ENCODE measurements at regions not wholly inside any gene's neighbourhood (a gene's known extent, or its start where the extent isn't known, plus 50 kb on each side); places are given as distances from the start of the nearest gene placed in this dataset.
A peak's percentile ranks its signal among the peaks of the same experiment; 100 is the strongest.

DNA sequence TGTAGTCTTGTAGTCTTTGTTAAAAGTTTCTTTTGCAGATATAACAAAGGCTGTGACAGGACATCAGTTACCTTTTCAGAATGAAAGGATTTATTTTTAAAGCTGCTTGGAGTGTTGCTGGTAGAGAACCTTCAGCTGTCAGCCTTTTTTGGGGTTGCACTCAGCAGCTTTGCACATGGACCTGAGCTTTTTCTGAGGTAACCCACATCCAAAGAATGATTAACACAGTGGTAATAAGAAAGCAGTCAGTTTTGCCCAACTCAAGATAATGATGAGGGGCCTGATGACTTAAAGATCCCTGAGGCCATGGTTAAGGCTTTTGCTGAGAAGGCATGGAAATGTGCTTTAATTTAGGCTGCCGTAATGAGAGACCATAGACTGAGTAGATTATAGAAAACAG is 1042.7 kb downstream of the PLOD2 start:
- Mint-ChIP-seq H3K9me3 (peaks cover 0 to 36% (median 0%) of the 10 kb centered on the region in 9 donors), H3K27me3 (peaks cover 0 to 5% (median 0%) of the 10 kb centered on the region in 5 donors), H3K27ac (no peak overlapping the region), H3K36me3 (no peaks in the 10 kb centered on the region), H3K4me1 (no peaks in the 10 kb centered on the region), H3K4me3 (no peak overlapping the region)
- POLR2A ChIA-PET = no interaction called here
- no peak for ATAC-seq
- DNase-seq = no peak

DNA sequence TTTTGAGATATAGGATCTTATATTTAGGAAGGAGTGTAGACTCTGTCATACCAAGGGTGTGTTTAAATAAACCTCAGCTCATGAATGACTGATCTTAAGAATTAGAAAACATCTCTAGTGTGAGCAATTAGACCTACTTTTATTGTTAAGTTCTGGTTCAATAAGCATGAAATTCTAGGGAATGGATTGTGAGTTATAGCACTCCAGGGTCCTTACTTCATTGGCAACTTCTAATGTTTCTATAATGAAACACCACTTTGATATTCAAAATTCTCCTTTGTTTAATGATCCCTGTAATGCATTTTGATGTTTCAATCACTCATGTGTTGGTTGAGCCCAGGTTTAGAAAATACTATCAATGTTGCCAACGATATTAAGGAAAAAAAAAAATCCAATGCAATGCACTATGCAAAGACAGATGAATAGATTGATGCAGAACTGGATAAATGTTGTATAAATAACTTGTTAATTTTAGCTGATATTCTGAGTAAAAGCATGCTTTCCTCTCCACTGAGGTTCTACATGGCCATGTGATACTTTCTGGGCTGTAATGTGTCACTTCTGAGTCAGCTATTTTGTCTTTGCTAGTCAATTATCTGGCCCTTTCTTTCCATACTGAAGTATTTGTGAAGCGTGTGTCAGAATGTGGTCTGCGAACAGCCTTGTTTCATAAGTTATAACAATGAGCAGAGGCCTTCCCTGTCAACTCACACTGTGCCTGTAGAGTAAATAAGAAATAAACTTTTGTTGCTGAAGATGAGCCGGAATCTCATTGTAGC is 1035.9 kb downstream of the PLOD2 start:
- no peak for DNase-seq
- Mint-ChIP-seq H3K27ac (no peak overlapping the region), H3K4me1 (no peaks in the 10 kb centered on the region), H3K4me3 (no peak overlapping the region), H3K36me3 (no peaks in the 10 kb centered on the region), H3K9me3 (peaks cover 0 to 2% (median 0%) of the 10 kb centered on the region in 9 donors), H3K27me3 (no peaks in the 10 kb centered on the region)
- POLR2A ChIA-PET = no interaction called here
- no peak for ATAC-seq

DNA sequence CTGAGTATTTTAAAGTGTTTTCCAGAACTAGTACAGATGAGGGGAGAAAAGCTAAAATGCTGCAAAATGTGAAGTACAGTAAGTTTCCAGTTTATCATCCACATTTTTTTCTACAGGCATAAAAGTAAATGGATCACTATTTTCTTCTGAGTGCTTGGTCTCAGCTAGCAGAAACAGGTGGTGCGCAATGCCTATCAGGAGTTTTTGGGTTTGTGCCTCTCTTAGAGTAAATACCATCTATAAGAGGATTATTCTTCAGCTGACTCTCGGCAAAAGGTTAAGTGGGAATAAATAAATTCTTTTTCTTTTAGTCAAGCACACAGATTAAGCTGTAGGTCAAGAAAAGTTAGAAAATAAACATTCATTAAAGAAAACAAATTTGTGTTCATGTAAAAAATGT is 1027.7 kb downstream of the PLOD2 start:
- H3K9me3 Mint-ChIP-seq = peaks cover 0 to 4% (median 0%) of the 10 kb centered on the region in 9 donors
- ATAC-seq = no peak
- POLR2A ChIA-PET = no interaction called here

DNA sequence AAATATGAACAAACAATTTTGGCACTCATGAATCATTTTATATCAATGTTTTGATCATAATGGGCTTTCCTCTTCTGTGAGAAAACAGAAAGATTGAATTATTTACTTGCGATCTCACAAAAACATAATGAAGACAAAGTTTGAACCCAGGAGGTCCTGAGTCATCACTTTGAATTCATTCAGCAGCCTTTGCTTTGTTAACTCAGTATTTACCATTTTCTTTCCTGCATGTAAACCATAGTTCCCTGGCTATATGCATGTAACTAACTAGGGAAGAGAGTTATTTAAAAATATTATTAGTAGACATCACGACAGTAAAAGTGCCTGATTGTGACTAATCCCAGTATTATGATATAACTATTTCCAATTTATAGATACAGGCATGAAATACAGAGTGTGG is 1026.2 kb downstream of the PLOD2 start:
- Mint-ChIP-seq H3K4me3 (no peak overlapping the region), H3K4me1 (no peaks in the 10 kb centered on the region), H3K36me3 (no peaks in the 10 kb centered on the region), H3K27me3 (no peaks in the 10 kb centered on the region), H3K27ac (no peak overlapping the region), H3K9me3 (peaks cover 0 to 4% (median 0%) of the 10 kb centered on the region in 9 donors)
- POLR2A ChIA-PET = no interaction called here
- ATAC-seq (no peak), DNase-seq (no peak)

More for the DNA sequence above, 1027.7 kb downstream of the PLOD2 start:
- H3K27me3 Mint-ChIP-seq = no peaks in the 10 kb centered on the region
- no peak overlapping the region for H3K27ac Mint-ChIP-seq
- no peak overlapping the region for H3K4me3 Mint-ChIP-seq
- H3K4me1 Mint-ChIP-seq = no peaks in the 10 kb centered on the region
- H3K36me3 Mint-ChIP-seq = no peaks in the 10 kb centered on the region
- no peak for DNase-seq

DNA sequence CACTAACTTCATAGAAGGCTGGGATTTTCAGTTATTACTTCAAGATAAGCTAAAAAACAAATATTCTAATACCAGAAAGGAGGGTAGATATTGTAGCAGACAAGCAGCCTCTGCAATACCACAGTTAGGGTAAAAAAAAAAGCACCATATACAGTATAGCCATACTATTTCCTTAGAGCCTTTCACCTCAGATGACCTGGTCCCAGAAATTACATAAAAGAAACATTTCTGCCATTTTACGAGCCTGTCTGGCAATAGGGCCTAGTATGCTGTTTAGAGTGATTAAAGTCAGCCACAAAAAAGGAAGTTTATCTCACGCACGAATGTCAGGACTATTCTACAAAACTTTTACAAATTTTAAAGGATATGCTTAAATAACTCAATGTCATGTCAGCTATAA is 1016.6 kb downstream of the PLOD2 start:
- H3K27ac Mint-ChIP-seq = no peak overlapping the region
- DNase-seq (no peak), ATAC-seq (no peak)
- H3K4me3 Mint-ChIP-seq = no peak overlapping the region
- no peaks in the 10 kb centered on the region for H3K4me1 Mint-ChIP-seq
- peaks cover 0 to 10% (median 0%) of the 10 kb centered on the region in 9 donors for H3K9me3 Mint-ChIP-seq
- no peaks in the 10 kb centered on the region for H3K36me3 Mint-ChIP-seq
- H3K27me3 Mint-ChIP-seq = no peaks in the 10 kb centered on the region
- POLR2A ChIA-PET = no interaction called here

DNA sequence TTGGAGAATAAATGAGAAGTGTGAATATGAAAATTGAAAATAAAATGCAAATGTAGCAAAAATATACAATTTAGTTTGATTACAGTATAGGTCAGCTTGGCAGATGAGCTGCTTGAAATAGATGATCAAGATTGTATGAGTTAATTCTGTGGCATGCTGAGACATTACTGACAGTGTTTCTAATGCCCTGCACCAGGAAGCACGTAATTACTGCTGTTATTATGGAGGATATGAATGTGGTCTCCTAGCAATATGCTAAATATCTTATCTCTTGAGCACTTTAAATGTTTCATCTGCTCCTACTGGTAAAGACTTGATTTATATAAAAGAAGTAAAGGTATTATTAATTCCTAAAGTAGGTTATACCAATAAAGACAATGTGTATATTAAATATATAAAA is 1015.5 kb downstream of the PLOD2 start:
- H3K4me1 Mint-ChIP-seq = no peaks in the 10 kb centered on the region
- H3K4me3 Mint-ChIP-seq = no peak overlapping the region
- H3K9me3 Mint-ChIP-seq = peaks cover 0 to 10% (median 0%) of the 10 kb centered on the region in 9 donors
- H3K27ac Mint-ChIP-seq = no peak overlapping the region
- DNase-seq = no peak
- no peaks in the 10 kb centered on the region for H3K27me3 Mint-ChIP-seq
- POLR2A ChIA-PET = no interaction called here
- H3K36me3 Mint-ChIP-seq = no peaks in the 10 kb centered on the region
- no peak for ATAC-seq

DNA sequence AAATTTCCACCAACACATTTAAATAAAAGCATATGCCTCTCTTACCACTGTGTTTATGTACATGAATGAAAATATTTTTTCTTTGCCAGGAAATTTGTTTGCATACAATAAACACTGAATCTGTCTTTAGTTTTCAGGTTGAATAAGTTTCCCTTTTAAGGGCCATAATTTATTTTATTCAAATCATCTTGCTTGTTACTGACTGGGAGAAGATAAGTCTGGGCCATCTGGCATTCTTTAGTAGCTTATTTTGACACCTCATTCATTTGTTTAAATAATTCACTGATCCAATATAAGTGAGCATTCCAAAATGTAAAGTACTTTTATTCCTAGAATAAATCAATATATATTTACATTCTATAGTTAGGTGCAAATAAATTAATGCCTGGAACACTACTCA is 1001.3 kb downstream of the PLOD2 start:
- Mint-ChIP-seq H3K4me1 (no peaks in the 10 kb centered on the region), H3K9me3 (peaks cover 0 to 10% (median 4%) of the 10 kb centered on the region in 9 donors), H3K4me3 (no peak overlapping the region), H3K27me3 (no peaks in the 10 kb centered on the region), H3K27ac (no peak overlapping the region), H3K36me3 (no peaks in the 10 kb centered on the region)
- DNase-seq (no peak), ATAC-seq (no peak)
- POLR2A ChIA-PET = no interaction called here

DNA sequence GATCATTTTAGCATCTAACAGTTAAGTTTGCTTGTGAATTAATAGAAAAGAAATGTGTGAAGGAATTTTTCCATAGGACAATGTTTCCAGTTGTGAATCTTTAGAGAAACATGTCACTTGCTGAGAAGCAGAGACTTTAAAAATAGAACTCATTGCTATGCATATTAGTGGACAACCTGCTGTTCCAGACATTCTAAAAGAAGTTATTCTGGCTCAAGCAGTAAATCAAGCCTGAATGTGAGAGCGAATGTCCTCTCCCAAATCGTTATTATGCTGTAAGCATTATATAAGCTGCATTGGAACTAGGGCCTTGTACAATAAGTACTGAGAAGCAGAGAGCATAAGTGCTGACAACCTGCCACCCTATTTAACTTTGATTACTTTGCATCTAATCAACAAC is 990.9 kb downstream of the PLOD2 start:
- Mint-ChIP-seq H3K4me3 (no peak overlapping the region), H3K27ac (no peak overlapping the region), H3K36me3 (no peaks in the 10 kb centered on the region), H3K4me1 (no peaks in the 10 kb centered on the region), H3K9me3 (peaks cover 0 to 7% (median 0%) of the 10 kb centered on the region in 9 donors), H3K27me3 (no peaks in the 10 kb centered on the region)
- POLR2A ChIA-PET = no interaction called here
- ATAC-seq = no peak
- DNase-seq = no peak

DNA sequence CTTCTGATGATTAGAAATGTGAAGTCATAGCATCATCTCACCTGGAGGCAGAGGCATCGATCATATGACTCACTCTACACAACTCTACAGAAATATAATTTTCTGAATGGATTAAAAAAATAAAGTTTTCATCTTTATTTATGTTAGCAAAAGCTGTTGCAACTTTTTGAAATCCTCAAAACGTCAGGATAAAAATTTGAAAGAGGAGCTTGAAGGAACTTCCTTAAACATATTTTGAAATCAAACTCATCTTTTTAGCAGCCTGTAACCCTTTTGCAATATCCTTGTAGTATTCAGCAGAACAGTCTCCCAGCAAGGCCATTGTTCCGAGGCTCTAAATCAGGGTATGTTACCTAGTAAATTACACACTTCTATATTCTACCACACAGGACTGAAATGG is 985.4 kb downstream of the PLOD2 start:
- no peak overlapping the region for H3K4me3 Mint-ChIP-seq
- no peaks in the 10 kb centered on the region for H3K36me3 Mint-ChIP-seq
- H3K4me1 Mint-ChIP-seq = no peaks in the 10 kb centered on the region
- DNase-seq (no peak), ATAC-seq (no peak)
- H3K27me3 Mint-ChIP-seq = no peaks in the 10 kb centered on the region
- H3K9me3 Mint-ChIP-seq = peaks cover 0 to 4% (median 0%) of the 10 kb centered on the region in 9 donors
- H3K27ac Mint-ChIP-seq = no peak overlapping the region
- POLR2A ChIA-PET = no interaction called here

DNA sequence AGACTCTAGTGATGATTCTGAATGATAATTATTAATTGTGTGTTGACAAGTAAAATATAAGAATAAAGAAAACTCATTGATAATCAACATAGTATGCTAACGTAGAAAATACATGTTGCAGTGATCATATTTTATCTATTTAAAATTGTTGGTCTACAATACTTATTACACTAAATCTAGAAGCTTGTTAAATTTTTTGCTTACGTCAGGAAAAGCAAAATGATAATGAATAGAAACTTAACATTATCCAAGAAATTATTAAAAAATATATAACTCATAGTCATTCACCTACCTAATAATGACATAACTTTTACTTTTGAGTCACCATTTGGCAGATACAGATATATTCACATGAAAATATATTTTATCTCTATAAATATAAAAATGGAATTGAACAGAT is 984.1 kb downstream of the PLOD2 start:
- Mint-ChIP-seq H3K36me3 (no peaks in the 10 kb centered on the region), H3K27me3 (no peaks in the 10 kb centered on the region)

DNA sequence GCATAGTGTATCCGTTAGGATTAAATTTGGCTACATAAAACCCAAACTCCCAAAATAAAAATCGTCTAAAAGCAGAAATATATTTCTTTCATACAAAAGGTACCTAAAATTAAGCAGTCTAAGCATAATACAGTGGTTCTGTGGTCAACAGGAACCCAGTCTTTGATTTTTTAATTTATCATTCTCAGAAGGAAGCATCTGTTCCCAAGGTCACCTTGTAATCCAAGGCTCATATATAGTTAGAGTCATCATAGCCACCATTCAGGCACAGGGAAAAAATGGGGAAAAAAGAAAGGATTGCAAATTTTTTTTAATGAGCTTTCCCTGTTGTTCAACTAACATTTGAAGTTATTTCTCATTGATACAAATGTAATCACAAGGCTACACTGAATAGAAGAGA is 983.2 kb downstream of the PLOD2 start:
- no peak for ATAC-seq
- no peak overlapping the region for H3K27ac Mint-ChIP-seq
- peaks cover 0 to 4% (median 0%) of the 10 kb centered on the region in 9 donors for H3K9me3 Mint-ChIP-seq
- POLR2A ChIA-PET = no interaction called here
- peaks cover 0 to 6% (median 0%) of the 10 kb centered on the region in 4 donors for H3K4me1 Mint-ChIP-seq
- no peaks in the 10 kb centered on the region for H3K36me3 Mint-ChIP-seq
- no peak overlapping the region for H3K4me3 Mint-ChIP-seq
- DNase-seq = no peak
- no peaks in the 10 kb centered on the region for H3K27me3 Mint-ChIP-seq

More for the DNA sequence above, 984.1 kb downstream of the PLOD2 start:
- no peak overlapping the region for H3K4me3 Mint-ChIP-seq
- DNase-seq (no peak), ATAC-seq (no peak)
- POLR2A ChIA-PET = no interaction called here
- peaks cover 0 to 4% (median 0%) of the 10 kb centered on the region in 9 donors for H3K9me3 Mint-ChIP-seq
- no peak overlapping the region for H3K27ac Mint-ChIP-seq
- peaks cover 0 to 6% (median 0%) of the 10 kb centered on the region in 4 donors for H3K4me1 Mint-ChIP-seq

DNA sequence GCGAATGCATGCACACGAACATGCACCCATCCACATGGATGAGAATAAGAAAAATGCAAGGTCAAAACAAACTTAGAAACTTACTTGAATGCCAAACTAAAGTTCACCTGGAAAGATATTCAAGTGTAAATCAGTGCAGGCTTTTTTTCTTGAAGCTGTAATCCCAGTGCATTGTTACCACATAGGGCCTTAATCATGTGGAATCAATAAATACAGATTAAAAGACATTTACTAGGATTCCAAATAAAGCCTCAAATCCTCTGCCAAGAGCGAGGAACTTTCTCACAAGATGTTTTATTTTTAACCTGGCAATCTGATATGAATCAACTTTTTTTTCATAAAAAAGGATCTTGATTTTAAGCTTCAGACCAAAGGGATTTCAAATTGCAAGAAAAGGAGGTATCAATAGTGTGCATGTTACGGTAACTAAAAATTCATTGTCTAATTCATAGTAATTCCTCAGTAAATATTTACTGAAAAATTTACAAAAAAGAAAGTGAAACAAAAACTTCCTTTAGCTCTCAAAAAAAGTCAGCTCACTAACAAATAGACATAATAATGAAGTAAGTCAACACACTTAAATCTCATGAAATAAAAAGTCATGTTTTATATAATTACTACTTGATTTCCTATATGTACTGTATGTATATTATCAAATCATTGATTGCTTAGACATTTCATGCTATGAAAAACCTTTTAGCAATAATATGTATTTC is 978.6 kb downstream of the PLOD2 start:
- ATAC-seq (no peak), DNase-seq (no peak)
- H3K9me3 Mint-ChIP-seq = peaks cover 0 to 2% (median 0%) of the 10 kb centered on the region in 9 donors
- H3K4me1 Mint-ChIP-seq = peaks cover 0 to 6% (median 0%) of the 10 kb centered on the region in 4 donors
- no peaks in the 10 kb centered on the region for H3K27me3 Mint-ChIP-seq
- POLR2A ChIA-PET = no interaction called here
- no peak overlapping the region for H3K27ac Mint-ChIP-seq
- no peaks in the 10 kb centered on the region for H3K36me3 Mint-ChIP-seq
- peak overlapping the region in 1 of 10 donors; percentile 50 for H3K4me3 Mint-ChIP-seq

DNA sequence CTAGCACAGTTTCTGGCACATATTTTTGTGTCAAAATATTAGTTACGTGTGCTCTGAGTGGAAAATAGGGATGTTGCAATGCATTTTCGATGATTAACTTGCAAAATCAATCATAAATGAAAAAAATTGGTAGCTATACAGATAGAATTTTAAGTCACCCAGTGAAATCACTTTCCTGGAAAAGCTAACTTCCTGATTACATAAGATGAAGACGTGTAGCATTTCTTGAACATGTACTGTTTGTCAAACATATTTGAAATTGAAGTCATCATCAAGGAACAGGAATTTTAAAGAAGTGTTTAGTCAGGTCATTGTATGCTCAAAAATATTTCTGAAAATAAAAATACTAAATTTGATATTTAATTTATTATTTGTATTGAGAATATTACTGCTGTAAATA is 977.7 kb downstream of the PLOD2 start:
- no peak overlapping the region for H3K4me3 Mint-ChIP-seq
- no peaks in the 10 kb centered on the region for H3K27me3 Mint-ChIP-seq
- H3K9me3 Mint-ChIP-seq = peaks cover 0 to 2% (median 0%) of the 10 kb centered on the region in 9 donors
- no peaks in the 10 kb centered on the region for H3K36me3 Mint-ChIP-seq
- H3K4me1 Mint-ChIP-seq = peaks cover 0 to 6% (median 0%) of the 10 kb centered on the region in 4 donors
- no peak overlapping the region for H3K27ac Mint-ChIP-seq
- ATAC-seq (no peak), DNase-seq (no peak)
- POLR2A ChIA-PET = no interaction called here

All from naive thymus-derived CD8-positive, alpha-beta T cell (primary cell).